Osteocyte (in vitro differentiated cells): ENCODE measurements at regions not wholly inside any gene's neighbourhood (a gene's known extent, or its start where the extent isn't known, plus 50 kb on each side); places are given as distances from the start of the nearest gene placed in this dataset.

Source experiments
- DNase-seq: peaks from one replicate; pipeline ENCODE4 v3.0.0; 2021; ENCODE audit warnings: mixed read lengths; ENCODE audit not compliant: unreplicated experiment; ENCODE audit errors: extremely low spot score
- H3K27ac Mint-ChIP-seq: one replicate; pipeline ENCODE4 v1.8.0; 2021; ENCODE audit warnings: mild to moderate bottlenecking, mixed read lengths; ENCODE audit not compliant: unreplicated experiment
- H3K27me3 Mint-ChIP-seq: one replicate; pipeline ENCODE4 v1.8.0; 2021; ENCODE audit warnings: mixed read lengths; ENCODE audit not compliant: unreplicated experiment
- H3K36me3 Mint-ChIP-seq: one replicate; pipeline ENCODE4 v1.8.0; 2021; ENCODE audit warnings: mixed read lengths; ENCODE audit not compliant: unreplicated experiment
- H3K4me1 Mint-ChIP-seq: one replicate; pipeline ENCODE4 v1.8.0; 2021; ENCODE audit warnings: mixed read lengths; ENCODE audit not compliant: unreplicated experiment
- H3K4me3 Mint-ChIP-seq: one replicate; pipeline ENCODE4 v1.8.0; 2021; ENCODE audit warnings: mild to moderate bottlenecking, moderate library complexity, mixed read lengths; ENCODE audit not compliant: unreplicated experiment
- H3K9me3 Mint-ChIP-seq: one replicate; pipeline ENCODE4 v1.8.0; 2021; ENCODE audit warnings: mixed read lengths; ENCODE audit not compliant: unreplicated experiment
- CTCF ChIP-seq: fragments of 200-600 bp; sonication (generic); IDR thresholded peaks from 2 replicates; pipeline ENCODE4 v1.5.0; 2021; ENCODE audit warnings: antibody characterized with exemption, mild to moderate bottlenecking, moderate library complexity

- Mint-ChIP-seq H3K9me3 (peaks cover 13% of the 10 kb centered on the region), H3K4me3 (no peak overlapping the region), H3K36me3 (no peaks in the 10 kb centered on the region), H3K27ac (no peak overlapping the region), H3K27me3 (peaks cover 35% of the 10 kb centered on the region), H3K4me1 (peaks cover 21% of the 10 kb centered on the region)
- DNase-seq, result no peak
- TF ChIP-seq CTCF, result no peak
Observed at GRCh38 chr15:98444138-98444537, 204.2 kb upstream of the IGF1R start.

- Mint-ChIP-seq H3K36me3 (no peaks in the 10 kb centered on the region), H3K4me1 (peaks cover 21% of the 10 kb centered on the region), H3K27ac (no peak overlapping the region), H3K9me3 (peaks cover 14% of the 10 kb centered on the region), H3K27me3 (peaks cover 43% of the 10 kb centered on the region), H3K4me3 (no peak overlapping the region)
- no peak for TF ChIP-seq CTCF
- DNase-seq, result no peak
Observed at GRCh38 chr15:98445315-98445714, 203.0 kb upstream of the IGF1R start.

GRCh38 chr15:98446083-98446482 lies 202.3 kb upstream of the IGF1R start:
- H3K4me3 Mint-ChIP-seq, result no peak overlapping the region
- DNase-seq, result no peak
- peaks cover 21% of the 10 kb centered on the region for H3K4me1 Mint-ChIP-seq
- peaks cover 45% of the 10 kb centered on the region for H3K27me3 Mint-ChIP-seq
- no peak overlapping the region for H3K27ac Mint-ChIP-seq
- TF ChIP-seq CTCF, result no peak
- peaks cover 14% of the 10 kb centered on the region for H3K9me3 Mint-ChIP-seq
- H3K36me3 Mint-ChIP-seq, result no peaks in the 10 kb centered on the region

GRCh38 chr15:98447069-98447468 lies 201.3 kb upstream of the IGF1R start:
- Mint-ChIP-seq H3K36me3 (no peaks in the 10 kb centered on the region), H3K4me3 (no peak overlapping the region), H3K27me3 (peaks cover 45% of the 10 kb centered on the region)

GRCh38 chr15:98451236-98451635 lies 197.1 kb upstream of the IGF1R start:
- TF ChIP-seq CTCF, result no peak
- Mint-ChIP-seq H3K4me1 (no peaks in the 10 kb centered on the region), H3K36me3 (no peaks in the 10 kb centered on the region), H3K27ac (no peak overlapping the region), H3K27me3 (peaks cover 32% of the 10 kb centered on the region), H3K4me3 (no peak overlapping the region), H3K9me3 (peaks cover 14% of the 10 kb centered on the region)
- no peak for DNase-seq

More at GRCh38 chr15:98447069-98447468, 201.3 kb upstream of the IGF1R start:
- DNase-seq, result no peak
- TF ChIP-seq CTCF, result no peak
- Mint-ChIP-seq H3K4me1 (peaks cover 21% of the 10 kb centered on the region), H3K27ac (no peak overlapping the region), H3K9me3 (peaks cover 14% of the 10 kb centered on the region)
